T-cell (primary cell): ENCODE measurements at regions not wholly inside any gene's neighbourhood (a gene's known extent, or its start where the extent isn't known, plus 50 kb on each side); places are given as distances from the start of the nearest gene placed in this dataset.

Experiments used
- ATAC-seq, 4 experiments: fragments of 200-7000 bp in 3 of 4; fragments of 150-1000 bp in 1 of 4; cut with Tn5 transposase; replicated peaks in 1 of 4; 1 replicate in 3 of 4; 2 replicates in 1 of 4; pipeline ENCODE4 v1.10.0; 2021; ENCODE audit warnings: moderate library complexity in 3 of 4, mild to moderate bottlenecking in 2 of 4, moderate number of reproducible peaks in 1 of 4
- CTCF ChIA-PET, 2 donors: fragments of 300-600 bp; sonication (Branson Sonifier 250); formaldehyde crosslinking; loops; one replicate each; lab custom pipeline; 2022; ENCODE audit warnings: antibody characterized with exemption in 2 of 2; lab: Charles Lee
- POLR2A ChIA-PET, 2 donors: fragments of 300-600 bp; sonication (Branson Sonifier 250); formaldehyde crosslinking; loops; one replicate each; lab custom pipeline; 2022; ENCODE audit warnings: antibody characterized with exemption in 2 of 2; lab: Charles Lee
- DNase-seq, 35 experiments: peaks; one replicate each; pipeline versions ENCODE4 v3.0.0 to v3.0.0-alpha.2; 2013 to 2023
- H3K27ac ChIP-seq: one replicate; pipeline ENCODE4 v1.5.1; 2013; ENCODE audit warnings: low read length
- H3K27me3 ChIP-seq, 2 experiments: replicated peaks in 1 of 2; 1 replicate in 1 of 2; 2 replicates in 1 of 2; pipeline versions ENCODE4 v1.6.1 to v1.7.0; 2013; ENCODE audit warnings: low read length in 1 of 2, mixed read lengths in 1 of 2; ENCODE audit not compliant: control insufficient read depth in 2 of 2, insufficient read depth in 2 of 2; ENCODE audit errors: extremely low read depth in 1 of 2
- H3K36me3 ChIP-seq, 2 donors: 1 replicate in 1 of 2; 2 replicates in 1 of 2; pipeline versions ENCODE4 v1.6.1 to v1.7.0; 2013; ENCODE audit warnings: low read length in 1 of 2; ENCODE audit not compliant: control insufficient read depth in 2 of 2, insufficient read depth in 1 of 2; ENCODE audit errors: extremely low read depth in 1 of 2
- H3K4me1 ChIP-seq, 2 experiments: 1 replicate in 1 of 2; 2 replicates in 1 of 2; pipeline versions ENCODE4 v1.6.1 to v1.7.0; 2013; ENCODE audit warnings: low read length in 2 of 2, mixed read lengths in 1 of 2; ENCODE audit not compliant: insufficient read depth in 2 of 2, control insufficient read depth in 1 of 2; ENCODE audit errors: extremely low read depth in 1 of 2
- H3K4me3 ChIP-seq, 2 donors: 1 replicate in 1 of 2; 2 replicates in 1 of 2; pipeline versions ENCODE4 v1.5.1 to v1.7.0; 2013; ENCODE audit warnings: mild to moderate bottlenecking in 2 of 2, low read length in 1 of 2, moderate library complexity in 1 of 2; ENCODE audit not compliant: control insufficient read depth in 1 of 2; ENCODE audit errors: extremely low read depth in 1 of 2
- H3K9me3 ChIP-seq: 2 replicates; pipeline ENCODE4 v1.7.0; 2013
- H3K27ac Mint-ChIP-seq, 2 donors: one replicate each; pipeline ENCODE4 v1.8.0; 2020 to 2021; ENCODE audit warnings: mild to moderate bottlenecking in 2 of 2, mixed read lengths in 2 of 2
- H3K27me3 Mint-ChIP-seq, 2 donors: one replicate each; pipeline ENCODE4 v1.8.0; 2021 to 2022; ENCODE audit warnings: mixed read lengths in 2 of 2
- H3K36me3 Mint-ChIP-seq: one replicate; pipeline ENCODE4 v1.8.0; 2021; ENCODE audit warnings: mixed read lengths
- H3K4me1 Mint-ChIP-seq, 3 donors: one replicate each; pipeline ENCODE4 v1.8.0; 2020 to 2022; ENCODE audit warnings: mixed read lengths in 3 of 3, mild to moderate bottlenecking in 1 of 3
- H3K4me3 Mint-ChIP-seq, 3 donors: one replicate each; pipeline ENCODE4 v1.8.0; 2020 to 2022; ENCODE audit warnings: mild to moderate bottlenecking in 3 of 3, mixed read lengths in 3 of 3, moderate library complexity in 3 of 3
- H3K9me3 Mint-ChIP-seq, 3 donors: one replicate each; pipeline ENCODE4 v1.8.0; 2020 to 2022; ENCODE audit warnings: mixed read lengths in 3 of 3
- WGBS: methylation state at CpG from one replicate; pipeline ENCODE4 v1.1.5; 2013; ENCODE audit warnings: missing lambda C conversion rate; ENCODE audit not compliant: insufficient coverage; 5-methylcytosine and 5-hydroxymethylcytosine counted together

DNA sequence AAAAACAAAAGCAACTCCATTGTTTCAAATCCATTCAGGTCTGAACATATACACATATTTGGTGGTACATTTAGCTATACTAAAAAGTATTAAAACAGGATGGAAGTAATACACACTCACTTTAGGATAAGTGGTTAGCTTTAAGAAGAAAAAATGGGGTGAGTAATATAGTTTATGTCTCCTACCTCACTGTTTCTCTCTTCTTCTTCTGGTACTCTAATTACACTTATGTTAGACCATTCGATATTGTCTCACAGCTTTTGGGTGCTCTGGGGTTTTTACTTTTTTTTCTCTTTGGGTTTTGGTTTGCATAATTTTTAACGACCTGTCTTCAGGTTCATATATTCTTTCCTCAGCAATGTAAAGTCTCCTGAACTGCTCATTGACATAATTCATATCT, 75.4 kb upstream of the AKAP13 start:
- ChIA-PET POLR2A (no interaction called here), CTCF (no interaction called here)
- Mint-ChIP-seq H3K27me3 (no peaks in the 10 kb centered on the region), H3K4me3 (no peak overlapping the region), H3K4me1 (peaks cover 10 to 18% (median 12%) of the 10 kb centered on the region in 3 donors), H3K36me3 (no peaks in the 10 kb centered on the region), H3K9me3 (no peaks in the 10 kb centered on the region), H3K27ac (no peak overlapping the region)
- H3K27me3 ChIP-seq: peaks cover 0 to 3% of the 10 kb centered on the region in 2 experiments
- ATAC-seq (no peak), DNase-seq (no peak)
- no peaks in the 10 kb centered on the region for H3K36me3 ChIP-seq
- H3K4me3 ChIP-seq: no peak overlapping the region
- no peaks in the 10 kb centered on the region for H3K4me1 ChIP-seq
- no CpG with 5 or more reads among the region's 2 CpGs for WGBS
- no peak overlapping the region for H3K27ac ChIP-seq
- H3K9me3 ChIP-seq: no peaks in the 10 kb centered on the region

DNA sequence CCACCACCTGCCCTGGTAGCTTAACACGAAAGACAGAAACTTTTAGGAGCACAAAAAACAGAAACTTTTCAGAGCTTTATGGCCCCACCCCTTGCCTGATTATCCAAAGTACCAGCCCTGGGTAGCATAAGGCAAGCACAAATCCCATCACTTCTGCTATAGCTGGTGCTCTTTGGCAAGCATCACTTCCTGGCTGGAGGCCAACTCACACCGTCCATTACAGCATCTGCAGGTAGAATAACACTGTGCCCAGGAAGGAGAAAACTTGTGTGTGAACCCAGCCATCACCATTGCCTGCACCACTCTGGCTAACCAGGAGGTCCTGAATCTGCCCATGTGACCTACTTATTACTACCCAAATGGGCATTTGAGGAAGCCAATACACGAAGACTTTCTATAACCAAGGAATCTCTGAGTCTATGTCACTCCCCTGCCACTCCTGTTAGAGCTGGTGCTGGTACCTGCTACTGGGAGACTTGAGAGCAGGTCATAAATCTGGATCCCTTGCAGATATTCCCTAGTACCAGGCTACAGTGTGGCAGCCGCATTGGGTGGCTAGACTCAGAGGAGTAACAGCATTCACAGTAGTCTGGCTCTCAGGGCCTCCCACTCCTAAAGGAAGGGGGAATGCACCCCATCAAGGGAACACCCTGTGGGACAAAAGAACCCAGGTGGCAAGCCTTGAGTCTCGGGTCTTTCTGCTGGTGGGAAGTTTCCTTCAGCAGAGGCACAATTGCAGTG, 73.3 kb upstream of the AKAP13 start:
- H3K36me3 Mint-ChIP-seq: no peaks in the 10 kb centered on the region
- no peaks in the 10 kb centered on the region for H3K36me3 ChIP-seq
- ATAC-seq: no peak

DNA sequence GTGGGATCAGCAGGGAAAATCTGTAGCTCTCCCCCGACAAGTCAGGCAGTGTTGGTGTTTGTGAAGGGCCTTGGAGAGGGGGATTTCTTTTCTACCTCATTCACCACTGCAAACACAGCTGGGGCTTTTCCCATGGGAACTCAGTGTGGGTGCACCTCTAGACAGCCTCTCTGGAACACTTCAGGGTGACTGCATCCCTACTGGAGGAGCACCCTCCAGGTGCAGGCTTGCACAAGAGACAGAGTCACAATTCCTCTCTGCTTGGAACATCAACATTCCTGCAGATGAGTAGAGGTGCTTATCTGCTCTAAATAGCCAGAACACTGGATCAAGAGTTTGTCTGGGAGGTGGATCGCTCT, 72.7 kb upstream of the AKAP13 start:
- H3K9me3 ChIP-seq: no peaks in the 10 kb centered on the region
- H3K27ac Mint-ChIP-seq: no peak overlapping the region
- peaks cover 12 to 26% (median 17%) of the 10 kb centered on the region in 3 donors for H3K4me1 Mint-ChIP-seq
- H3K27me3 Mint-ChIP-seq: no peaks in the 10 kb centered on the region
- H3K4me1 ChIP-seq: no peaks in the 10 kb centered on the region
- H3K36me3 ChIP-seq: no peaks in the 10 kb centered on the region
- no peaks in the 10 kb centered on the region for H3K27me3 ChIP-seq
- DNase-seq (no peak), ATAC-seq (no peak)
- H3K4me3 Mint-ChIP-seq: no peak overlapping the region
- 100% methylated on average over 1 of the region's 2 CpGs for WGBS
- no peaks in the 10 kb centered on the region for H3K36me3 Mint-ChIP-seq
- no peaks in the 10 kb centered on the region for H3K9me3 Mint-ChIP-seq
- POLR2A ChIA-PET: no interaction called here
- no peak overlapping the region for H3K27ac ChIP-seq
- H3K4me3 ChIP-seq: no peak overlapping the region
- CTCF ChIA-PET: no interaction called here

More for the DNA sequence above, 73.3 kb upstream of the AKAP13 start:
- H3K4me1 Mint-ChIP-seq: peaks cover 12 to 21% (median 12%) of the 10 kb centered on the region in 3 donors
- Histone ChIP-seq H3K27me3 (no peaks in the 10 kb centered on the region), H3K9me3 (no peaks in the 10 kb centered on the region), H3K27ac (no peak overlapping the region), H3K4me1 (no peaks in the 10 kb centered on the region), H3K4me3 (no peak overlapping the region)
- ChIA-PET CTCF (no interaction called here), POLR2A (no interaction called here)
- no peaks in the 10 kb centered on the region for H3K9me3 Mint-ChIP-seq
- no peak overlapping the region for H3K27ac Mint-ChIP-seq
- no peaks in the 10 kb centered on the region for H3K27me3 Mint-ChIP-seq
- no peak for DNase-seq
- H3K4me3 Mint-ChIP-seq: no peak overlapping the region
- WGBS: 89% methylated on average over 3 of the region's 5 CpGs

DNA sequence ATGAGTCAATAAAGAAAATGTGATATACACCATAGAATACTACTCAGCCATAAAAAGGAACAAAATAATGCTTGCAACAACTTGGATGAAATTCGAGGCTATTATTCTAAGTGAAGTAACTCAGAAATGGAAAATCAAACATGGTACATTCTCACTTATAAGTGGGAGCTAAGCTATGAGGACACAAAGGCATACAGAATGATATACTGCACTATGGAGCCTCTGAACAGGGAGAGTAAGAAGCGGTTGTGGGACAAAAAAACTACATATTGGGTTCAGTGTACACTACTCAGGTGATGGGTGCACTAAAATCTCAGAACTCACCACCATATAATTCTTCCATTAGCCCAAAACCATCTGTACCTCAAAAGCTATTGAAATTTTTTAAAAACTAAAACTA, 68.8 kb upstream of the AKAP13 start:
- Mint-ChIP-seq H3K27me3 (no peaks in the 10 kb centered on the region), H3K9me3 (no peaks in the 10 kb centered on the region), H3K36me3 (no peaks in the 10 kb centered on the region), H3K27ac (no peak overlapping the region), H3K4me1 (peaks cover 37 to 55% (median 42%) of the 10 kb centered on the region in 3 donors), H3K4me3 (no peak overlapping the region)
- ChIA-PET CTCF (interaction anchor here in 1 of 2 donors (1.5 kb wide), 1 partner anchor 9 kb away, joined by 3 read pairs; no protein-coding TSS in a partner anchor), POLR2A (interaction anchor here in 1 of 2 donors (0.6 kb wide), 1 partner anchor 276 kb away, joined by 4 read pairs; no protein-coding TSS in a partner anchor)
- H3K4me1 ChIP-seq: peaks cover 10 to 15% of the 10 kb centered on the region in 2 experiments
- H3K9me3 ChIP-seq: no peaks in the 10 kb centered on the region
- H3K27ac ChIP-seq: no peak overlapping the region
- no peaks in the 10 kb centered on the region for H3K36me3 ChIP-seq
- DNase-seq: no peak
- WGBS: no CpG with 5 or more reads among the region's 2 CpGs
- no peak overlapping the region for H3K4me3 ChIP-seq
- ATAC-seq: no peak
- H3K27me3 ChIP-seq: no peaks in the 10 kb centered on the region

DNA sequence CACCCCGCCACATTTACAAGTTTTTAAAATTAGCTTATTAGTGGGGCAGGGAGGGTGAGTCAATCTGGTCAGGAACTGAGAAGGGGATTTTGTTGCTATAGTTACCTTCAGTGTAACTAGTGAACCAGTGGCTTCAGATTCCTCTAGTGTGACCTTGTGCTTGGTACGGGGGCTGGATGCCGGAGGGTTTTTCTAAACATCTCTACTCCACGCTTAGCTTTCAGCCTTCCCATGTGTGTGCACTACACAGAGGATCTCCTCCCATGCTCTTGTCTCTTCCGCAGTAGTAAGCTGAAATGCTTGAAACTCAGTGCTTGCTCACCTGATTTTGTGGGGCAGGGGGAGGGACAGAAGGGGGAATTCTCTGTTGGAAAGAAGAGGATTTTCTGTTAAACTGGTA, 67.9 kb upstream of the AKAP13 start:
- no peaks in the 10 kb centered on the region for H3K36me3 Mint-ChIP-seq
- H3K27me3 ChIP-seq: no peaks in the 10 kb centered on the region
- POLR2A ChIA-PET: no interaction called here
- H3K4me3 ChIP-seq: no peak overlapping the region
- H3K4me3 Mint-ChIP-seq: no peak overlapping the region
- no peaks in the 10 kb centered on the region for H3K9me3 ChIP-seq
- WGBS: no CpG with 5 or more reads among the region's 5 CpGs
- H3K36me3 ChIP-seq: no peaks in the 10 kb centered on the region
- H3K4me1 ChIP-seq: peaks cover 15 to 19% of the 10 kb centered on the region in 2 experiments
- CTCF ChIA-PET: interaction anchor here in 1 of 2 donors (1.5 kb wide), 1 partner anchor 10 kb away, joined by 3 read pairs; no protein-coding TSS in a partner anchor
- no peak overlapping the region for H3K27ac Mint-ChIP-seq
- H3K9me3 Mint-ChIP-seq: no peaks in the 10 kb centered on the region
- ATAC-seq: no peak
- no peak for DNase-seq
- no peak overlapping the region for H3K27ac ChIP-seq
- H3K27me3 Mint-ChIP-seq: no peaks in the 10 kb centered on the region
- H3K4me1 Mint-ChIP-seq: peaks cover 45 to 58% (median 49%) of the 10 kb centered on the region in 3 donors

DNA sequence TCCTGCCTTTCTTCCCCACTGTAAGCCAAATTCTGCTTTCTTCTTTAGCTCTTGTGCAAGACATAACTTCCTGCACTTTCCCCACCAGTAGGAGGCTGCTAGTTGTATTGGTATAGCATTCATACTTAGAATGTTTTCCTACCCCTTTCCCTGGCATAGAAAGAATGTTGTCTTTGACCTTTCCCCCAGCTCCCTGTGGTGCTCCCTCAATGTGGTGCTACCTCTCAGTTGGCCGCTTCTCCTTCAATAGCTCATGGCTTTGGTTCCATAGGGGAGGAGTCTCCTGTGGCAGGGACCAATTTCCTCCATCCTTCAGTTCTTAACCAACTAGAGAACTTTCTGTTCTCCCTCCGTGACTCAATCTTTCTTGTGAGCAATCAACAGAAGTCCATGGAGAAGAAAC, 67.5 kb upstream of the AKAP13 start:
- Histone ChIP-seq H3K9me3 (no peaks in the 10 kb centered on the region), H3K27ac (no peak overlapping the region), H3K4me1 (peaks cover 18 to 22% of the 10 kb centered on the region in 2 experiments), H3K4me3 (no peak overlapping the region), H3K27me3 (no peaks in the 10 kb centered on the region), H3K36me3 (no peaks in the 10 kb centered on the region)
- no peaks in the 10 kb centered on the region for H3K27me3 Mint-ChIP-seq
- no peak overlapping the region for H3K27ac Mint-ChIP-seq
- peaks cover 50 to 62% (median 52%) of the 10 kb centered on the region in 3 donors for H3K4me1 Mint-ChIP-seq
- POLR2A ChIA-PET: no interaction called here
- 83% methylated on average over 1 of the region's 2 CpGs for WGBS
- no peaks in the 10 kb centered on the region for H3K36me3 Mint-ChIP-seq
- H3K4me3 Mint-ChIP-seq: no peak overlapping the region
- DNase-seq (no peak), ATAC-seq (no peak)
- no peaks in the 10 kb centered on the region for H3K9me3 Mint-ChIP-seq
- CTCF ChIA-PET: interaction anchor here in 1 of 2 donors (1.5 kb wide), 1 partner anchor 10 kb away, joined by 3 read pairs; no protein-coding TSS in a partner anchor
